ENCODE measurements at regions not wholly inside any gene's neighbourhood (a gene's known extent, or its start where the extent isn't known, plus 50 kb on each side); places are given as distances from the start of the nearest gene placed in this dataset.

GRCh38 chr12:127716166-127716565, 550.8 kb upstream of the TMEM132C start:
- no peaks in the 10 kb centered on the region for H4K20me1 ChIP-seq (ENCODE audit: control insufficient read depth, insufficient read depth, insufficient read length)
- H2BK12ac ChIP-seq (ENCODE audit: insufficient read length, low read depth, low read length), result no peak overlapping the region
- H2AK5ac ChIP-seq (ENCODE audit: insufficient read length, low read length), result no peak overlapping the region
- no peak overlapping the region for H2BK20ac ChIP-seq (ENCODE audit: low read depth, low read length, poor library complexity, severe bottlenecking)
- no peak overlapping the region for H3K14ac ChIP-seq (ENCODE audit: insufficient read depth, low read length)
- no CpG with 5 or more reads among the region's 2 CpGs for WGBS (ENCODE audit: extremely low coverage, insufficient read length, low lambda C conversion rate)
- H2BK15ac ChIP-seq (ENCODE audit: low read depth, low read length), result no peak overlapping the region
- Mint-ChIP-seq H3K4me1 (peaks cover 15 to 19% of the 10 kb centered on the region in 2 experiments), H3K9me3 (0 out of 5 replicates have a peak, but pooled peaks cover 0 to 2% of the 10 kb centered on the region in 2 experiments), H3K36me3 (ENCODE audit: insufficient read depth in 1 of 3, low read depth in 3 of 3) (peaks cover 0 to 2% (median 0%) of the 10 kb centered on the region in 3 experiments; a peak in 1 of 7 replicates), H3K27ac (no peak overlapping the region), H3K27me3 (ENCODE audit: low read depth) (no peaks in the 10 kb centered on the region), H3K4me3 (no peak overlapping the region)
- DNase-seq, result no peak
- H2BK5ac ChIP-seq (ENCODE audit: insufficient read length, low read length), result no peak overlapping the region
- H3K4me1 ChIP-seq (ENCODE audit: insufficient read depth, low read length), result 0 out of 2 replicates have a peak, but pooled peaks cover 3% of the 10 kb centered on the region
- H4K8ac ChIP-seq (replicated peaks; ENCODE audit: insufficient read length, low read depth, low read length), result no peak overlapping the region
- H3K56ac ChIP-seq (ENCODE audit: insufficient read length, low read depth, low read length), result no peak overlapping the region
- H3T11ph ChIP-seq (ENCODE audit: low read length), result no peak overlapping the region
- no peaks in the 10 kb centered on the region for H3K79me2 ChIP-seq (ENCODE audit: insufficient read depth, low read length)
- H4K91ac ChIP-seq (ENCODE audit: insufficient read length, low read depth, low read length), result no peak overlapping the region
- H3K79me1 ChIP-seq (ENCODE audit: insufficient read depth, low read depth, low read length, poor library complexity, severe bottlenecking), result no peaks in the 10 kb centered on the region
- no peak overlapping the region for H4K5ac ChIP-seq (ENCODE audit: insufficient read length, low read depth, low read length)
- no peak overlapping the region for H2BK120ac ChIP-seq (ENCODE audit: low read depth, low read length, poor library complexity, severe bottlenecking)
- H3K18ac ChIP-seq (ENCODE audit: insufficient read length, low read depth, low read length), result no peak overlapping the region
- H3K23me2 ChIP-seq (ENCODE audit: insufficient read length, low read depth, low read length, poor library complexity, severe bottlenecking), result no peaks in the 10 kb centered on the region
- H3K4me2 ChIP-seq (ENCODE audit: insufficient read depth, insufficient read length, low read length), result no peak overlapping the region
- H2AFZ ChIP-seq (ENCODE audit: low read length), result no peak overlapping the region
- H3K23ac ChIP-seq (ENCODE audit: insufficient read length, low read depth, low read length), result no peak overlapping the region
- no peak overlapping the region for H3K4ac ChIP-seq (ENCODE audit: low read depth, low read length)
- H3K9ac ChIP-seq (ENCODE audit: extremely low read depth, insufficient read length, low read length), result no peak overlapping the region
- H3K27me3 ChIP-seq (ENCODE audit: insufficient read depth, low read length), result no peaks in the 10 kb centered on the region
- no peak overlapping the region for H3K27ac ChIP-seq (ENCODE audit: insufficient read length, low read depth, low read length)
- no peak for TF ChIP-seq CTCF (conservative IDR thresholded peaks at IDR 0.05)
- no peaks in the 10 kb centered on the region for H3K9me3 ChIP-seq (ENCODE audit: control insufficient read depth, low read depth, low read length)

All from H9 (cell line).